ENCODE measurements at regions not wholly inside any gene's neighbourhood (a gene's known extent, or its start where the extent isn't known, plus 50 kb on each side); places are given as distances from the start of the nearest gene placed in this dataset.

GRCh38 chr7:12801107-12801506 is 113.7 kb downstream of the ARL4A start:
- H3K4me1 ChIP-seq = peaks cover 6 to 23% (median 11%) of the 10 kb centered on the region in 4 donors
- no peaks in the 10 kb centered on the region for H3K27me3 ChIP-seq
- intact Hi-C loops (cut with DNase I; ENCODE audit: low total_unique reads) = no loop called here
- peak overlapping the region; percentile 36 to 73 (median 70) for H3K27ac ChIP-seq
- TF ChIP-seq POLR2A (IDR thresholded peaks at IDR 0.05) = no peak
- peak in 2 of 3 donors; percentile 84 to 85 for TF ChIP-seq POLR2AphosphoS5 (IDR thresholded peaks at IDR 0.05)
- no peak overlapping the region for H3K4me3 ChIP-seq
- no peaks in the 10 kb centered on the region for H3K9me3 ChIP-seq
- peak; percentile 84 to 90 for DNase-seq
- H3K36me3 ChIP-seq = no peaks in the 10 kb centered on the region
- 34 to 66% (median 44%) methylated on average over 4 of the region's 4 CpGs for WGBS, 5 donors

- Histone ChIP-seq H3K4me1 (peaks cover 6 to 23% (median 11%) of the 10 kb centered on the region in 4 donors), H3K4me3 (no peak overlapping the region), H3K27me3 (no peaks in the 10 kb centered on the region), H3K9me3 (no peaks in the 10 kb centered on the region), H3K36me3 (no peaks in the 10 kb centered on the region), H3K27ac (peak overlapping the region; percentile 36 to 73 (median 70))
- DNase-seq = peak; percentile 41 to 45
- WGBS, 5 donors = 23 to 56% (median 30%) methylated on average over 2 of the region's 2 CpGs
- peak in 2 of 3 donors; percentile 66 to 79 for TF ChIP-seq POLR2AphosphoS5 (IDR thresholded peaks at IDR 0.05)
- no peak for TF ChIP-seq POLR2A (IDR thresholded peaks at IDR 0.05)
- intact Hi-C loops (cut with DNase I; ENCODE audit: low total_unique reads) = no loop called here
Measured at GRCh38 chr7:12802070-12802469, 114.6 kb downstream of the ARL4A start.

- no peak for DNase-seq
- Histone ChIP-seq H3K9me3 (no peaks in the 10 kb centered on the region), H3K4me3 (no peak overlapping the region), H3K4me1 (peaks cover 6 to 23% (median 11%) of the 10 kb centered on the region in 4 donors), H3K27me3 (no peaks in the 10 kb centered on the region), H3K27ac (no peak overlapping the region), H3K36me3 (no peaks in the 10 kb centered on the region)
- 47 to 58% (median 56%) methylated on average over 7 of the region's 7 CpGs for WGBS, 5 donors
- intact Hi-C loops (cut with DNase I; ENCODE audit: low total_unique reads) = no loop called here
- TF ChIP-seq CTCF (IDR thresholded peaks at IDR 0.05) (no peak), EP300 (IDR thresholded peaks at IDR 0.05) (no peak), POLR2AphosphoS5 (IDR thresholded peaks at IDR 0.05) (no peak), POLR2A (IDR thresholded peaks at IDR 0.05) (no peak)
Measured at GRCh38 chr7:12803542-12803941, 116.1 kb downstream of the ARL4A start.

GRCh38 chr7:12805518-12805928 is 118.1 kb downstream of the ARL4A start:
- no peak for TF ChIP-seq POLR2AphosphoS5 (IDR thresholded peaks at IDR 0.05)
- no peak for TF ChIP-seq POLR2A (IDR thresholded peaks at IDR 0.05)
- TF ChIP-seq EP300 (IDR thresholded peaks at IDR 0.05) = no peak
- no peak for TF ChIP-seq CTCF (IDR thresholded peaks at IDR 0.05)
- Histone ChIP-seq H3K27ac (no peak overlapping the region), H3K36me3 (no peaks in the 10 kb centered on the region), H3K27me3 (no peaks in the 10 kb centered on the region), H3K4me1 (peaks cover 4 to 18% (median 6%) of the 10 kb centered on the region in 4 donors), H3K9me3 (no peaks in the 10 kb centered on the region), H3K4me3 (no peak overlapping the region)
- no peak for DNase-seq
- 74 to 95% (median 88%) methylated on average over 1 of the region's 1 CpG for WGBS, 5 donors
- intact Hi-C loops (cut with DNase I; ENCODE audit: low total_unique reads) = no loop called here

- intact Hi-C loops (cut with DNase I; ENCODE audit: low total_unique reads) = no loop called here
- Histone ChIP-seq H3K36me3 (no peaks in the 10 kb centered on the region), H3K27me3 (no peaks in the 10 kb centered on the region), H3K4me1 (peaks cover 0 to 14% (median 2%) of the 10 kb centered on the region in 4 donors), H3K9me3 (no peaks in the 10 kb centered on the region), H3K27ac (no peak overlapping the region), H3K4me3 (no peak overlapping the region)
- WGBS, 5 donors = 61 to 83% (median 73%) methylated on average over 7 of the region's 7 CpGs
- DNase-seq = no peak
- TF ChIP-seq EP300 (IDR thresholded peaks at IDR 0.05) = no peak
- no peak for TF ChIP-seq POLR2A (IDR thresholded peaks at IDR 0.05)
- TF ChIP-seq CTCF (IDR thresholded peaks at IDR 0.05) = no peak
- TF ChIP-seq POLR2AphosphoS5 (IDR thresholded peaks at IDR 0.05) = no peak
Measured at GRCh38 chr7:12805957-12806356, 118.5 kb downstream of the ARL4A start.

Data from stomach (tissue), 8 donors.